Calu3 (cell line): ENCODE measurements at regions not wholly inside any gene's neighbourhood (a gene's known extent, or its start where the extent isn't known, plus 50 kb on each side); places are given as distances from the start of the nearest gene placed in this dataset.

Experiments
- BruUV-seq: library from RNA; stranded (reverse); fragments of 400-500 nt; replicated peaks from 2 replicates; lab custom pipeline; 2021; lab: Mats Ljungman, UMichigan
- CTCF ChIA-PET: fragments of 300-600 bp; sonication (Branson Sonifier 250); formaldehyde crosslinking; loops from one replicate; lab custom pipeline; 2022; ENCODE audit warnings: antibody characterized with exemption; lab: Charles Lee
- DNase-seq: peaks from one replicate; pipeline ENCODE4 v3.0.0; 2022
- H3K27ac Mint-ChIP-seq: one replicate; pipeline ENCODE4 v1.8.0; 2022; ENCODE audit warnings: mixed read lengths; ENCODE audit not compliant: unreplicated experiment
- H3K27me3 Mint-ChIP-seq: one replicate; pipeline ENCODE4 v1.8.0; 2022; ENCODE audit warnings: mixed read lengths; ENCODE audit not compliant: unreplicated experiment
- H3K36me3 Mint-ChIP-seq: one replicate; pipeline ENCODE4 v1.8.0; 2022; ENCODE audit warnings: mild to moderate bottlenecking, moderate library complexity, mixed read lengths; ENCODE audit not compliant: insufficient read depth, unreplicated experiment
- H3K4me1 Mint-ChIP-seq: one replicate; pipeline ENCODE4 v1.8.0; 2022; ENCODE audit warnings: mild to moderate bottlenecking, low read depth, mixed read lengths; ENCODE audit not compliant: unreplicated experiment
- H3K4me3 Mint-ChIP-seq: one replicate; pipeline ENCODE4 v1.8.0; 2022; ENCODE audit warnings: mild to moderate bottlenecking, low read depth, moderate library complexity, mixed read lengths; ENCODE audit not compliant: unreplicated experiment
- H3K9me3 Mint-ChIP-seq: one replicate; pipeline ENCODE4 v1.8.0; 2022; ENCODE audit warnings: low read depth, mixed read lengths; ENCODE audit not compliant: unreplicated experiment
- intact Hi-C: fragments of 100-400 bp; cut with micrococcal nuclease; formaldehyde crosslinking; loops from one replicate; pipeline ENCODE4 v1.10.0; 2022; ENCODE audit not compliant: unreplicated experiment
- TF ChIP-seq, protein P1 (sequence below): fragments of 200-600 bp; IDR thresholded peaks from one replicate; pipeline ENCODE4 v1.8.0; 2022; ENCODE audit warnings: antibody characterized with exemption; ENCODE audit not compliant: unreplicated experiment

DNA sequence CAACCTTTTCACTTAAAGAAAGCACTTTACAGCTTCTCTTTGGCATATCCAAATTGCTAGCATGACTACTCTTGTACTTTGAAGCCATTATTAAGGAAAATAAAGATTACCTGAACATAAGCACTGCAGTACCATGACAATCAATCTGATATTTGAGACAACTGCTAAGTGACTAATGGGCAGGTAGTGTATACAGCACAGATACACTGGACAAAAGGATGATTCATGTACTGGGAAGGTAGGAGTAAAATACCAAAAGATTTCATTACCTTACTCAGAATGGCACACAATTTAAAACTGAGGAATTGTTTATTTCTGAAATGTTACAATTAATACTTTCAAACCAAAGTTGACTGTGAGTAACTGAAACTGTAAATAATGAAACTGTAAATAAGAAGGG is 1054.3 kb upstream of the TENM4 start:
- Mint-ChIP-seq H3K9me3 (peaks cover 9% of the 10 kb centered on the region), H3K27me3 (no peaks in the 10 kb centered on the region), H3K27ac (no peak overlapping the region), H3K36me3 (no peaks in the 10 kb centered on the region), H3K4me3 (no peak overlapping the region), H3K4me1 (no peaks in the 10 kb centered on the region)
- no TSS peak for BruUV-seq
- CTCF ChIA-PET, result no interaction called here
- no peak for DNase-seq
- intact Hi-C loops, result no loop called here
- TF ChIP-seq, protein P1, sequence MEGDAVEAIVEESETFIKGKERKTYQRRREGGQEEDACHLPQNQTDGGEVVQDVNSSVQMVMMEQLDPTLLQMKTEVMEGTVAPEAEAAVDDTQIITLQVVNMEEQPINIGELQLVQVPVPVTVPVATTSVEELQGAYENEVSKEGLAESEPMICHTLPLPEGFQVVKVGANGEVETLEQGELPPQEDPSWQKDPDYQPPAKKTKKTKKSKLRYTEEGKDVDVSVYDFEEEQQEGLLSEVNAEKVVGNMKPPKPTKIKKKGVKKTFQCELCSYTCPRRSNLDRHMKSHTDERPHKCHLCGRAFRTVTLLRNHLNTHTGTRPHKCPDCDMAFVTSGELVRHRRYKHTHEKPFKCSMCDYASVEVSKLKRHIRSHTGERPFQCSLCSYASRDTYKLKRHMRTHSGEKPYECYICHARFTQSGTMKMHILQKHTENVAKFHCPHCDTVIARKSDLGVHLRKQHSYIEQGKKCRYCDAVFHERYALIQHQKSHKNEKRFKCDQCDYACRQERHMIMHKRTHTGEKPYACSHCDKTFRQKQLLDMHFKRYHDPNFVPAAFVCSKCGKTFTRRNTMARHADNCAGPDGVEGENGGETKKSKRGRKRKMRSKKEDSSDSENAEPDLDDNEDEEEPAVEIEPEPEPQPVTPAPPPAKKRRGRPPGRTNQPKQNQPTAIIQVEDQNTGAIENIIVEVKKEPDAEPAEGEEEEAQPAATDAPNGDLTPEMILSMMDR, result no peak

DNA sequence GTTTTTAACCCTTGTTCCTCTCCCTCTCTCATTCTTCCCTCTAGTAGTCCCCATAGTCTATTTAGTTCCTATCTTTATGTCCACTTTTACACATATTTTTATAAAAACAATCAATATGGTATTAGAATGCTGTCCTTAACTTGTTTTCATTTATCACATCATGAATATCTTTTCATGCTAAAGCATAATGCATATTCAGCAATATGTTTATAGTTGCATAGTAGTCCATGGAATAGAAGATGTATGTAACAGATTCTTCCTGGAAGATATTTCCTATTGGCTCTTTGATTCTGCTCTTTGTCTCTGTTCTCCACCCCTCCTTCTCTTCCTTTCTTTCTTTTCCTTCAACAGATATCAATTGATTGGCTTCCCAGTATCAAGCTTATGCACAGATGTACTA is 1047.1 kb upstream of the TENM4 start:
- H3K4me3 Mint-ChIP-seq, result no peak overlapping the region
- no peak for DNase-seq
- H3K9me3 Mint-ChIP-seq, result peaks cover 9% of the 10 kb centered on the region
- intact Hi-C loops, result no loop called here
- no peak overlapping the region for H3K27ac Mint-ChIP-seq
- no peaks in the 10 kb centered on the region for H3K36me3 Mint-ChIP-seq
- no peaks in the 10 kb centered on the region for H3K4me1 Mint-ChIP-seq
- CTCF ChIA-PET, result no interaction called here
- H3K27me3 Mint-ChIP-seq, result no peaks in the 10 kb centered on the region
- TF ChIP-seq, protein P1, result no peak
- BruUV-seq, result no TSS peak

DNA sequence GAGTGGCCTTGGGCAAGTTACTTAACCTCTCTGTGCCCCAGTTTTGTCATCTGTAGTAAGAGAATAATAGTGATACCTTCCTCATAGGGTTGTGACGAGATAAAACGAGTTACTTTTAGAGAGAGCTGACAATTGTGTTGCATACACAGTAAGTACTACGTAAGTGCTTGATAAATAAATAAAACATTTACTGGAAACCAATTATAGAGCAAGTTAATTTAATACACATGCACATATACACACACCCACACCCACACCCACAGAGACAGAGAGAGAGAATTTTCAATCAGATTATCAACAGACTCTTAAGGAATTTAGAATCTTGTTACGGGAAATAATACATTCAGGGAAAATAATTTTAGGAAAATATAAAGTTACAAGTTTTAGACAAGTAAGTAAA is 1045.8 kb upstream of the TENM4 start:
- Mint-ChIP-seq H3K4me1 (no peaks in the 10 kb centered on the region), H3K27ac (no peak overlapping the region), H3K27me3 (no peaks in the 10 kb centered on the region), H3K4me3 (no peak overlapping the region), H3K36me3 (no peaks in the 10 kb centered on the region), H3K9me3 (peaks cover 9% of the 10 kb centered on the region)
- no peak for DNase-seq
- BruUV-seq, result no TSS peak
- TF ChIP-seq, protein P1, result no peak
- CTCF ChIA-PET, result no interaction called here
- intact Hi-C loops, result no loop called here

DNA sequence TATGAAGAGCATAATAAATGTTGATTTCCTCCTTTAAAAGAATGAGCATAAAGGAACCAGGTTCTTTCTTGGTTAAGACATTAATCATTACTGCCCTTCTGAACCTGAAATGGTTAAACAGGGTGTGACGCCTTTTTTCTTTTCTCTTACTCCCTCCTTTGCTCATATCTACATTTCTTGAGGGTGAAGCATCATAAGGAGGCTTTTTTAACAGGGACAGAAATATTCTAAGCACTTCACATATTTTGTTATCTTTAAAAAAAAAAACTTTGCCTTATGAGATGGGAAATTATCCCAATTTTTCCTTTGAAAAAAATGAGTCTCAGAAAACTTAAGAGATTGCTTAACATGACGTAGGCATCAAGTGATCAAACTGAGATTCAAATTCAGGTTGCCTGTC is 1036.3 kb upstream of the TENM4 start:
- Mint-ChIP-seq H3K27ac (no peak overlapping the region), H3K4me1 (no peaks in the 10 kb centered on the region), H3K27me3 (no peaks in the 10 kb centered on the region), H3K4me3 (no peak overlapping the region), H3K36me3 (no peaks in the 10 kb centered on the region), H3K9me3 (peaks cover 2% of the 10 kb centered on the region)
- CTCF ChIA-PET, result no interaction called here
- BruUV-seq, result no TSS peak
- TF ChIP-seq, protein P1, result no peak
- intact Hi-C loops, result no loop called here
- DNase-seq, result no peak
